IMR-90 (cell line): ENCODE measurements at regions not wholly inside any gene's neighbourhood (a gene's known extent, or its start where the extent isn't known, plus 50 kb on each side); places are given as distances from the start of the nearest gene placed in this dataset.

Experiments used
- ATAC-seq: fragments of 200-7000 bp; cut with Tn5 transposase; 2 replicates; pipeline ENCODE4 v1.9.1; 2020; ENCODE audit warnings: low read depth, mild to moderate bottlenecking, moderate library complexity
- BruUV-seq: library from RNA; stranded (reverse); fragments of 400-500 nt; replicated peaks from 2 replicates; lab custom pipeline; 2021; lab: Mats Ljungman, UMichigan
- CTCF ChIA-PET: fragments of 300-600 bp; formaldehyde crosslinking; extraction: SDS; loops from one replicate; lab custom pipeline; 2021; ENCODE audit warnings: antibody characterized with exemption; lab: Yijun Ruan, JAX
- POLR2A ChIA-PET: fragments of 300-600 bp; sonication (Branson Sonifier 250); formaldehyde crosslinking; loops from one replicate; lab custom pipeline; 2022; ENCODE audit warnings: antibody characterized with exemption; ENCODE audit not compliant: unreplicated experiment; lab: Charles Lee
- DNase-seq: peaks from one replicate; pipeline ENCODE4 v3.0.0; 2013
- H2AFZ ChIP-seq: replicated peaks from 2 replicates; pipeline ENCODE3; 2013; ENCODE audit warnings: low read length, mild to moderate bottlenecking; ENCODE audit not compliant: poor library complexity
- H2AK5ac ChIP-seq: 2 replicates; pipeline ENCODE4 v1.6.1; 2013; ENCODE audit warnings: low read depth, low read length, inconsistent platforms
- H2AK9ac ChIP-seq: replicated peaks from 2 replicates; pipeline ENCODE3; 2013; ENCODE audit warnings: mild to moderate bottlenecking, low read depth, low read length, moderate library complexity; ENCODE audit not compliant: poor library complexity
- H2BK120ac ChIP-seq: 2 replicates; pipeline ENCODE4 v1.6.1; 2013; ENCODE audit warnings: low read depth, low read length, inconsistent platforms
- H2BK15ac ChIP-seq: 3 replicates; pipeline ENCODE4 v1.6.1; 2013; ENCODE audit warnings: low read depth, low read length, inconsistent platforms
- H2BK20ac ChIP-seq: 2 replicates; pipeline ENCODE4 v1.6.1; 2013; ENCODE audit warnings: low read depth, mild to moderate bottlenecking, inconsistent platforms, low read length, moderate library complexity
- H2BK5ac ChIP-seq: 2 replicates; pipeline ENCODE4 v1.6.1; 2013; ENCODE audit warnings: mild to moderate bottlenecking, low read depth, low read length, inconsistent platforms; ENCODE audit not compliant: poor library complexity, severe bottlenecking
- H3K14ac ChIP-seq: replicated peaks from 2 replicates; pipeline ENCODE4 v1.6.1; 2013; ENCODE audit warnings: low read depth, low read length, inconsistent platforms
- H3K18ac ChIP-seq: 2 replicates; pipeline ENCODE4 v1.6.1; 2013; ENCODE audit warnings: low read depth, low read length, control low read depth
- H3K23ac ChIP-seq: 2 replicates; pipeline ENCODE4 v1.6.1; 2013; ENCODE audit warnings: low read depth, low read length, inconsistent platforms
- H3K27ac ChIP-seq: 2 replicates; pipeline ENCODE4 v1.5.1; 2013; ENCODE audit warnings: mild to moderate bottlenecking, control low read depth, low read length; ENCODE audit not compliant: insufficient read depth
- H3K27me3 ChIP-seq: 2 replicates; pipeline ENCODE4 v1.6.1; 2013; ENCODE audit warnings: low read length; ENCODE audit not compliant: control insufficient read depth, insufficient read depth
- H3K36me3 ChIP-seq: 2 replicates; pipeline ENCODE4 v1.6.1; 2013; ENCODE audit warnings: low read length, mixed read lengths; ENCODE audit not compliant: control insufficient read depth, insufficient read depth
- H3K4ac ChIP-seq: 2 replicates; pipeline ENCODE4 v1.6.1; 2013; ENCODE audit warnings: low read depth, low read length, inconsistent platforms
- H3K4me1 ChIP-seq: 2 replicates; pipeline ENCODE4 v1.6.1; 2013; ENCODE audit warnings: low read length, mixed read lengths; ENCODE audit not compliant: control insufficient read depth, insufficient read depth
- H3K4me2 ChIP-seq: 2 replicates; pipeline ENCODE4 v1.6.1; 2013; ENCODE audit warnings: low read depth, mild to moderate bottlenecking, control low read depth, low read length, moderate library complexity
- H3K4me3 ChIP-seq: 2 replicates; pipeline ENCODE4 v1.5.1; 2013; ENCODE audit warnings: low read depth, mild to moderate bottlenecking, control low read depth, low read length, moderate library complexity; ENCODE audit not compliant: insufficient read depth
- H3K56ac ChIP-seq: 2 replicates; pipeline ENCODE4 v1.6.1; 2013; ENCODE audit warnings: low read length, inconsistent platforms; ENCODE audit not compliant: insufficient read depth; ENCODE audit errors: extremely low read depth
- H3K79me1 ChIP-seq, 2 experiments: 2 replicates each; pipeline ENCODE4 v1.6.1; 2013; ENCODE audit warnings: low read length in 2 of 2, inconsistent platforms in 1 of 2, low read depth in 1 of 2
- H3K9ac ChIP-seq: 2 replicates; pipeline ENCODE4 v1.6.1; 2013; ENCODE audit warnings: low read depth, low read length, control low read depth
- H3K9me1 ChIP-seq: 2 replicates; pipeline ENCODE4 v1.6.1; 2013; ENCODE audit warnings: low read length, inconsistent platforms; ENCODE audit not compliant: insufficient read depth
- H3K9me3 ChIP-seq: 2 replicates; pipeline ENCODE4 v1.6.1; 2013; ENCODE audit warnings: low read length; ENCODE audit not compliant: control insufficient read depth, insufficient read depth
- H4K20me1 ChIP-seq: 2 replicates; pipeline ENCODE4 v1.6.1; 2013; ENCODE audit warnings: low read length, inconsistent platforms; ENCODE audit not compliant: insufficient read depth
- H4K5ac ChIP-seq: 2 replicates; pipeline ENCODE4 v1.6.1; 2013; ENCODE audit warnings: mild to moderate bottlenecking, low read depth, low read length, control low read depth
- H4K8ac ChIP-seq, 2 experiments: 2 replicates each; pipeline ENCODE4 v1.6.1; 2013; ENCODE audit warnings: low read depth in 2 of 2, low read length in 2 of 2, control low read depth in 1 of 2, inconsistent platforms in 1 of 2
- H4K91ac ChIP-seq: 2 replicates; pipeline ENCODE4 v1.6.1; 2013; ENCODE audit warnings: low read depth, low read length, inconsistent platforms; ENCODE audit not compliant: insufficient read depth
- BHLHE40 ChIP-seq: fragments of 150-350 bp; IDR thresholded peaks from 2 replicates; pipeline ENCODE4 v1.6.1; 2016; ENCODE audit warnings: mild to moderate bottlenecking, low read depth, low read length
- CEBPB ChIP-seq: IDR thresholded peaks from 2 replicates; pipeline ENCODE4 v1.6.1; 2012; ENCODE audit warnings: low read depth, low read length, improper control_type of control experiment
- CTCF ChIP-seq: conservative IDR thresholded peaks from 2 replicates; pipeline ENCODE4 v1.5.1; 2012; ENCODE audit warnings: mild to moderate bottlenecking, low read depth, low read length, improper control_type of control experiment
- ELK1 ChIP-seq: fragments of 150-350 bp; IDR thresholded peaks from 2 replicates; pipeline ENCODE4 v1.6.1; 2016; ENCODE audit warnings: low read depth, mild to moderate bottlenecking, low read length, moderate library complexity, borderline replicate concordance
- FOS ChIP-seq: fragments of 150-350 bp; IDR thresholded peaks from 2 replicates; pipeline ENCODE4 v1.6.1; 2016; ENCODE audit warnings: low read depth, low read length
- MAFK ChIP-seq: IDR thresholded peaks from 2 replicates; pipeline ENCODE4 v1.6.1; 2012; ENCODE audit warnings: low read depth, low read length, improper control_type of control experiment
- NFE2L2 ChIP-seq: fragments of 150-350 bp; IDR thresholded peaks from 2 replicates; pipeline ENCODE4 v1.6.1; 2016; ENCODE audit warnings: low read depth, mild to moderate bottlenecking, low read length
- POLR2A ChIP-seq: IDR thresholded peaks from 2 replicates; pipeline ENCODE4 v1.6.1; 2012; ENCODE audit warnings: mild to moderate bottlenecking, low read depth, low read length
- RAD21 ChIP-seq: IDR thresholded peaks from 2 replicates; pipeline ENCODE4 v1.6.1; 2012; ENCODE audit warnings: low read length, improper control_type of control experiment
- RCOR1 ChIP-seq: IDR thresholded peaks from 2 replicates; pipeline ENCODE4 v1.6.1; 2012; ENCODE audit warnings: mild to moderate bottlenecking, low read length, improper control_type of control experiment; ENCODE audit not compliant: insufficient replicate concordance
- RFX5 ChIP-seq: IDR thresholded peaks from 2 replicates; pipeline ENCODE4 v1.8.0; 2012; ENCODE audit warnings: low read depth, mild to moderate bottlenecking, low read length, moderate library complexity
- SMC3 ChIP-seq: fragments of 150-350 bp; IDR thresholded peaks from 2 replicates; pipeline ENCODE4 v1.6.1; 2016; ENCODE audit warnings: low read depth, mild to moderate bottlenecking, antibody characterized with exemption, low read length, moderate library complexity
- USF2 ChIP-seq: fragments of 150-350 bp; IDR thresholded peaks from 2 replicates; pipeline ENCODE4 v1.6.1; 2017; ENCODE audit warnings: mild to moderate bottlenecking, antibody characterized with exemption, low read length, low read depth
- WGBS, 2 experiments: methylation state at CpG; one replicate each; pipeline versions ENCODE4 v1.1.5 to v1.1.7; 2013; ENCODE audit warnings: missing lambda C conversion rate in 2 of 2; ENCODE audit not compliant: insufficient read length in 1 of 2; ENCODE audit errors: extremely low coverage in 2 of 2; 5-methylcytosine and 5-hydroxymethylcytosine counted together
- dilution Hi-C: fragments of 300-500 bp; cut with HindIII; formaldehyde crosslinking; loops from one replicate; pipeline ENCODE4 v1.14.3; 2018; ENCODE audit warnings: low sequenced_read_pairs; ENCODE audit not compliant: unreplicated experiment
- in situ Hi-C: fragments of 300-500 bp; cut with MboI; formaldehyde crosslinking; loops from 3 replicates; pipeline ENCODE4 v1.14.3; 2019; ENCODE audit warnings: low sequenced_read_pairs, inconsistent platforms, mixed read lengths
- intact Hi-C: fragments of 100-400 bp; cut with micrococcal nuclease; formaldehyde crosslinking; loops from 2 replicates; pipeline ENCODE4 v1.10.0; 2022

- Histone ChIP-seq H3K9me1 (no peaks in the 10 kb centered on the region), H2BK120ac (no peak overlapping the region), H4K20me1 (no peaks in the 10 kb centered on the region), H2BK20ac (no peak overlapping the region), H3K9ac (no peak overlapping the region), H2AFZ (no peak overlapping the region), H2BK15ac (no peak overlapping the region), H3K27ac (no peak overlapping the region), H3K23ac (no peak overlapping the region), H3K4ac (no peak overlapping the region), H3K18ac (no peak overlapping the region), H3K27me3 (peaks cover 16% of the 10 kb centered on the region), H3K79me1 (no peaks in the 10 kb centered on the region), H2AK9ac (no peak overlapping the region), H4K5ac (no peak overlapping the region), H2AK5ac (no peak overlapping the region), H4K8ac (no peak overlapping the region), H2BK5ac (no peak overlapping the region), H3K4me1 (peaks cover 2% of the 10 kb centered on the region; the same call in 1 of the 2 replicates), H4K91ac (no peak overlapping the region), H3K4me2 (no peak overlapping the region), H3K36me3 (no peaks in the 10 kb centered on the region), H3K9me3 (no peaks in the 10 kb centered on the region), H3K14ac (no peak overlapping the region), H3K56ac (no peak overlapping the region), H3K4me3 (no peak overlapping the region)
- WGBS, 2 experiments, result no CpG with 5 or more reads among the region's 5 CpGs
- BruUV-seq, result no TSS peak
- POLR2A ChIA-PET, result interaction anchor here (0.6 kb wide), 1 partner anchor 501 kb away, joined by 3 read pairs; no protein-coding TSS in a partner anchor
- in situ Hi-C loops, result loop anchor here (25.0 kb wide), 1 partner anchor 1657 kb away; no protein-coding TSS in a partner anchor
- dilution Hi-C loops, result no loop called here
- DNase-seq (no peak), ATAC-seq (no peak)
- intact Hi-C loops, result no loop called here
- TF ChIP-seq SMC3 (no peak), BHLHE40 (no peak), RAD21 (no peak), FOS (no peak), CTCF (no peak), USF2 (no peak), ELK1 (no peak), CEBPB (no peak), RCOR1 (no peak), NFE2L2 (no peak), MAFK (no peak), RFX5 (no peak), POLR2A (no peak)
- CTCF ChIA-PET, result no interaction called here
These were observed 290.2 kb upstream of the PARD3B start for GRCh38 chr2:204255071-204255470.
